Globus pallidus (tissue), 1 donor: ENCODE measurements at regions not wholly inside any gene's neighbourhood (a gene's known extent, or its start where the extent isn't known, plus 50 kb on each side); places are given as distances from the start of the nearest gene placed in this dataset.
A peak's percentile ranks its signal among the peaks of the same experiment; 100 is the strongest.

Experiments used
- DNase-seq: peaks from one replicate; pipeline ENCODE4 v3.0.0-alpha.2; 2015; ENCODE audit warnings: low spot score

- DNase-seq: no peak
Observed at GRCh38 chr2:217195016-217195415, 335.2 kb upstream of the TNP1 start.

- DNase-seq: no peak
Observed at GRCh38 chr2:217193431-217194340, 333.8 kb upstream of the TNP1 start.

GRCh38 chr2:217192366-217192765, 332.5 kb upstream of the TNP1 start:
- DNase-seq: no peak

- no peak for DNase-seq
Observed at GRCh38 chr2:217189747-217190146, 329.9 kb upstream of the TNP1 start.

GRCh38 chr2:217189131-217189530, 329.3 kb upstream of the TNP1 start:
- no peak for DNase-seq

- DNase-seq: no peak
Observed at GRCh38 chr2:217186668-217187159, 326.9 kb upstream of the TNP1 start.

GRCh38 chr2:217186152-217186551, 326.3 kb upstream of the TNP1 start:
- DNase-seq: no peak

GRCh38 chr2:217185265-217185995, 325.6 kb upstream of the TNP1 start:
- no peak for DNase-seq

GRCh38 chr2:217184242-217184641, 324.4 kb upstream of the TNP1 start:
- DNase-seq: no peak

- no peak for DNase-seq
Observed at GRCh38 chr2:217183471-217183870, 323.6 kb upstream of the TNP1 start.

- no peak for DNase-seq
Observed at GRCh38 chr2:217182926-217183325, 323.1 kb upstream of the TNP1 start.

- DNase-seq: no peak
Observed at GRCh38 chr2:217181512-217181911, 321.6 kb upstream of the TNP1 start.

GRCh38 chr2:217179854-217180253, 320.0 kb upstream of the TNP1 start:
- no peak for DNase-seq

GRCh38 chr2:217178341-217178740, 318.5 kb upstream of the TNP1 start:
- no peak for DNase-seq

GRCh38 chr2:217177720-217178119, 317.9 kb upstream of the TNP1 start:
- DNase-seq: no peak

- DNase-seq: no peak
Observed at GRCh38 chr2:217171874-217172273, 312.0 kb upstream of the TNP1 start.

GRCh38 chr2:217168496-217168895, 308.6 kb upstream of the TNP1 start:
- no peak for DNase-seq

- no peak for DNase-seq
Observed at GRCh38 chr2:217167531-217167930, 307.7 kb upstream of the TNP1 start.

GRCh38 chr2:217166241-217166850, 306.5 kb upstream of the TNP1 start:
- DNase-seq: peak; percentile 68

- DNase-seq: no peak
Observed at GRCh38 chr2:217165547-217165946, 305.7 kb upstream of the TNP1 start.

- DNase-seq: no peak
Observed at GRCh38 chr2:217163987-217164386, 304.1 kb upstream of the TNP1 start.

GRCh38 chr2:217162533-217162932, 302.7 kb upstream of the TNP1 start:
- DNase-seq: peak; percentile 92
